GM19452 (cell line): ENCODE measurements at regions not wholly inside any gene's neighbourhood (a gene's known extent, or its start where the extent isn't known, plus 50 kb on each side); places are given as distances from the start of the nearest gene placed in this dataset.
"Not testable (repeated sequence)": the region's sequence is repeated elsewhere in the genome, so short reads cannot be mapped to it uniquely, and the experiment has no call there.

Source experiments
- ATAC-seq: cut with Tn5 transposase; IDR thresholded peaks from one replicate; pipeline ENCODE4 v1.9.1; 2021; ENCODE audit not compliant: unreplicated experiment

DNA sequence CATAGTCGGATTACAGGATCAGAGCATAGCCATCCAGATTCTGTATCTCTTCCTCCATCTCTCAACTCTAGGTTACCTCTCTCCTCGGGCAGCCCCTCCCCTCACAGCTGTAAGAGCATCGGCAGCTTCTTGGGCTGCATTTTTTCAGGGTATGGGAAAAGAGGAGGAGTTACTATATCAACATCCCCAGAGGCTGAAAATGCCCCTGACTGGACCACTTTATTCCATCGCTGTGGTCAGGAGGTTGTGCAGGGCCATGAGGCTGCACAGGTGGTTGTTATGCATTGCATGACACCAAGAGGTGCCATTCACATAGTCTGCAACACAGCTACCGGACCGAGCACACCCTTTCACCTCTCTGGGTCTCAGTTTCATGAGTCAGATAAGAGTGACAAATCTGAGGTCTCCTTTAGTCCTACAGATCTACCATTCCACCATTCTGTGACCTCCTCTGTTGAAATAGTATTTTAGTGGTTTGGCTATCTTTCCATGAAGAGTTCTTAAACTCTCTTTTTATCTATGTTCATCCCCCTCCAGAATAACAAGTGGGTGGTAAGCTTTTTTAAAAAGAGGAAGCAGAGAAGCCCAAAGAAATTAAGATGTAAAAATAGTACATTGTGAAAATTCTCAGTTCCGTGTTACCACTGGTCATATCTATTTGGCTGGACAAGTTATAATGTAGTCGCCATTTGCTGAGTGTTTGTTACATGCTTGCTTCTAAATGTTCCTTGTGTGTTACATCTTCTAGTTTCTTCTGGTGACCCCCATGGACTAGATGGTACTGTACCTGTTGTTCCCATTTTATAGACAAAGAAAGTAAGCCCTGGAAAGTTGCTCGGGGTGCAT is 56.6 kb upstream of the SLC1A4 start:
- peak; percentile 88 for ATAC-seq

DNA sequence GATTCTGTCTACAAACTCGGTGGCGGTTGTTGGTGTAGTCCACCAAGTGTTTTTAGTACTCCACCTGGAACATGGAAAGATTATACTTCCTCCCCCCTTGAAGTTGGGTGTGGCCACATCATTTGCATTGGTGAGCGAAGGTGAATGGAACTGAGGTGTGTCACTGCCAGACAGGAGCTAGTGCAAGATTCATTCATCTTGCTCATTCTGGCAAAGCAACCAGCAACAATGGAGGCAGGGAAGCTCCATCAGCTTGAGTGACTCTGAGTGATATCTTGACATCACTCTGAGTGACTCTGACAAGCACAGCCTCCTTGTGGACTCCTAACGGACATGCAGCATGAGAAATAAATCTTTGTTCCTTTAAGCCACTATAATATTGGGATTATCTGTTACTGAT is 54.7 kb upstream of the SLC1A4 start:
- ATAC-seq: no peak

DNA sequence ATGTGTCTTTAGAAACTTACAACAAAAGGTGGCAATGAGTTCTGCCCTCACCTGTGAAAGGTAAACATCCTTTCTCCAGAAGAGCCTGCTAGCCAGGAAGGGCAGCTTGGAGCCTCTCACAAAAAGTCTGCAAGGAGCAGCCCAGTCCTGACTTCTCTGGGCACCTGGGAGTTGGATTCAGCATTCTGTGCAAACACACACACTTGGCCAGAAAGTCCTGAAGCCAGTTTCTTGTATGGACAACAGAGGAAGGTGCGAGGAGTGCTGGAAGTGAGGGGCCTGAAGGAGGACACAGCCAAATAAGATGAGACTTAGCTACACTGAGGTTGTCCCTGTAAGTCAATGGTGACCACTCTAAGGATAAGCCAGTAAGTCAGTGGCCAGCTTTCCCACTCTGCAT is 52.4 kb upstream of the SLC1A4 start:
- no peak for ATAC-seq

DNA sequence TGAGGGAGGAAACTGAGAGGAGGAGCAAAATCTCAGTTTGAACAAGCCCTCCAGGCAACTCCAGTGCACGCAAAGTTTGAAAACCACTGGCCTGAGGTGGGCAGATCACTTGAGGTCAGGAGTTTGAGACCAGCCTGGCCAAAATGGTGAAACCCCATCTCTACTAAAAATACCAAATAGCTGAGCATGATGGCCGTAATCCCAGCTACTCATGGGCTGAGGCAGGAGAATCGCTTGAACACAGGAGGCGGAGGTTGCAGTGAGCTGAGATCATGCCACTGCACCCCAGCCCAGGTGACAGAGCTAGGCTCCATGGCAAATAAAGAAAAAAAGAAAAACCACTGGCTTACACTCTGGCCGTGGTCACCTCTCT is 51.9 kb upstream of the SLC1A4 start:
- ATAC-seq: not testable (repeated sequence)

DNA sequence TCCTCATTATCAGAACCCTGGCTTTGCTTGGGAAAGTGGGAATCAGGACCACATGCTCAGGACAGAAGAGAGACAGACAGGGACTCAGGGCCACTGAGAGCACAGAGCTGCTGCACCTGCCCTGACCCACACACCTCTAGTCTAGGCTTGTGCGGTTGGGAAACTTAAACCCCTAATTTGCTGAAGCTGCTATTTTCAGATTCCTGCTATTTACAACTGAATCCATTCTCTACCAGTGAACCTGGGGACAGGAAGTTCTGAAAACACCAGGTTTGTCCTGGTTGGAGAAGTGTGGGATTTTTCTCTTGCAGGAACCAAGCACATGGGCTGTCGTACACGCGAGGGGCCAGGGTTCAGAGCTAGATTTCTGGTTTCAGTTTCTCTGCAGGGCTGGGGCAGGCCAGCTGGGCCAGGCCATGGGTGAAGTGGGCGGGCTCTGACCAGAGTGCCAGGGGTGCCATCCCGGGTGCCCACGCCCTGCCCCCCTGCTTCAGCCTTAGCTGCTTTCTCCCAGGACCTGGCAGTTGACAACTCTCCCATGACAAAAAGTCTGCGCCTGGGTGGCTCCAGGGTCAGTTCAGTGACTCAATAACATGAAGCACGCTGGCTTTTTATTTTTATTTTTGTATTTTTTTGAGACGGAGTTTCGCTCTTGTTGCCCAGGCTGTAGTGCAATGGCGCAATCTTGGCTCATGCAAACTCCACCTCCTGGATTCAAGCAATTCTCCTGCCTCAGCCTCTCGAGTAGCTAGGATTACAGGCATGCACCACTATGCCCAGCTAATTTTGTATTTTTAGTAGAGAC is 51.3 kb upstream of the SLC1A4 start:
- ATAC-seq: peak; percentile 49

DNA sequence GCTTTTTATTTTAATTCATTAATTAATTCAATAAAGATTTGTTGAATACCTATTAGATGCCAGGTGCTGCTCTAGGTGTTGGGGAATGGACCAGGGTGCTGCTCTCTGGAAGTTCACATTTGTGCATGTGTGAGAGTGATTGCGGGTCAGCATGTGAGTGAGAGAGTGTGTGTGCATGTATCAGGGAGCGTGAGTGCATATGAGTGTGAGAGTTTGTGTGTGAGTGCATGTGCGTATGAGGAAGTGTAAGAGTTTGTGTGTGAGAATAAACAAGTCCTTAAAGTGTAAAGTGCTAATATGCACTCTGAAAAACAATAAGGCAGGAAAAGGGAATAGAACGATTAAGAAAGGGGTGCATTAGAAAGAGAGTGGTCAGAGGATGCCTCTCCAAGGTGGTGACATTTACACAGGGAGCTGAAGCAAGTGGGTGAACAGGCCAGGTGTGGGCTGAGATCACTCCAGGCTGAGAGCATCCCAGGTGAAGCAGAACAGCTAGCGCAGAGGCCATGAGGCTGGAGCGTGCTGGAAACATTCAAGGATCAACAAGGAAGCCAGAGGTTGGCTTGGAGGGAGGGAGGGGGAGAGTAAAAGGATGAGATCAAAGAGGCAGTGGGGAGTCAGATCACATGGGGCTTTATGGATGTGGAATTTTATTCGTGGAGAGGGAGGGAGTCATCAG is 50.5 kb upstream of the SLC1A4 start:
- no peak for ATAC-seq

DNA sequence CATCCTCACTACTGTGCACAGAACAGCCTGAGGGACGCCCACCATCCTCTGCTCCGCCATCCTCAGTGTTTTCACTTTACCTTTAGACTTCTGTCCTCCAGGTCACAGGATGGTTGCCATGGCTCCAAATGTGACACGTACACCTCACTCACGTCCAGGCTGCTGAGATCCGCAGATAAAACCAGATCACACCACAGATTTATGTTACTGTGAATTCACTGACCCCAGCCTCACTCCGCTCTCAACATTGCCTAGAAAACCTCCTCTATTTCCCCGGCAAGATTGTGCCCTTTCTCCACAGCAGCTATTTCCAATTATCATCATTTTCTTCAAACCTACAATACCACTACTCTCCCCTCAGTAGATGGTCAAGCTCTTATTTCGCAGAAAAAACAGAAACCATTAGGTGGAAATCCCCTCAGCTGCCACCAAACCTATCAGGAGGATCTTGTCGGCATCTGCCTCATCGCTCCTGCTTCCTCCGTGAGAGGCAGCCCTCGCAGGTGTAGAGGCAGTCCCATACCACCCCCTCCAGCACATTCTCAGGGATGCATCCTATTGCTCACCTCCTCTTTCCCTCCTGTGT is 49.8 kb upstream of the SLC1A4 start:
- peak; percentile 42 for ATAC-seq
